ENCODE measurements at regions not wholly inside any gene's neighbourhood (a gene's known extent, or its start where the extent isn't known, plus 50 kb on each side); places are given as distances from the start of the nearest gene placed in this dataset.
"Not testable (repeated sequence)": the region's sequence is repeated elsewhere in the genome, so short reads cannot be mapped to it uniquely, and the experiment has no call there.

GRCh38 chr10:90079819-90080218 lies 378.4 kb downstream of the KIF20B start:
- H3K9me3 ChIP-seq (ENCODE audit: control insufficient read depth, insufficient read depth, low read depth, low read length): no peaks in the 10 kb centered on the region
- no peaks in the 10 kb centered on the region for H3K4me1 ChIP-seq (ENCODE audit: control insufficient read depth, extremely low read depth, insufficient read depth, low read length)
- H3K27me3 ChIP-seq (ENCODE audit: control insufficient read depth, insufficient read depth, low read length): no peaks in the 10 kb centered on the region
- H4K20me1 ChIP-seq (ENCODE audit: control insufficient read depth, extremely low read depth, insufficient read depth, low read length): no peaks in the 10 kb centered on the region
- H2AFZ ChIP-seq (ENCODE audit: low read length): no peak overlapping the region
- H3K4me3 ChIP-seq (replicated peaks in 1 of 4; ENCODE audit: control extremely low read depth in 1 of 4, insufficient read depth in 1 of 4, low read depth in 3 of 4, low read length in 4 of 4): no peak overlapping the region
- H3K27ac ChIP-seq (ENCODE audit: insufficient read depth, low read length): no peak overlapping the region
- TF ChIP-seq CTCF (conservative IDR thresholded peaks at IDR 0.05 in 1 of 2, IDR thresholded peaks at IDR 0.05 in 1 of 2; ENCODE audit: low read depth in 1 of 2, low read length in 2 of 2) (no peak), EZH2 (IDR thresholded peaks at IDR 0.05; ENCODE audit: low read length, missing control alignments) (no peak)
- DNase-seq (ENCODE audit: low read depth in 2 of 2): no peak
- H3K79me2 ChIP-seq (ENCODE audit: control insufficient read depth, insufficient read depth, low read length): no peaks in the 10 kb centered on the region
- no peaks in the 10 kb centered on the region for H3K36me3 ChIP-seq (ENCODE audit: control insufficient read depth, insufficient read depth, low read length)
- H3K4me2 ChIP-seq (ENCODE audit: extremely low read depth, insufficient read depth, low read length): no peak overlapping the region
- no peak overlapping the region for H3K9ac ChIP-seq (ENCODE audit: insufficient read depth, low read length)

- not testable (repeated sequence) for H3K36me3 ChIP-seq (ENCODE audit: control insufficient read depth, insufficient read depth, low read length); H3K9me3 ChIP-seq (ENCODE audit: control insufficient read depth, insufficient read depth, low read depth, low read length); H3K27me3 ChIP-seq (ENCODE audit: control insufficient read depth, insufficient read depth, low read length); H3K4me2 ChIP-seq (ENCODE audit: extremely low read depth, insufficient read depth, low read length); H3K79me2 ChIP-seq (ENCODE audit: control insufficient read depth, insufficient read depth, low read length); H2AFZ ChIP-seq (ENCODE audit: low read length); H3K4me1 ChIP-seq (ENCODE audit: control insufficient read depth, extremely low read depth, insufficient read depth, low read length); H4K20me1 ChIP-seq (ENCODE audit: control insufficient read depth, extremely low read depth, insufficient read depth, low read length); H3K4me3 ChIP-seq (replicated peaks in 1 of 4; ENCODE audit: control extremely low read depth in 1 of 4, insufficient read depth in 1 of 4, low read depth in 3 of 4, low read length in 4 of 4); H3K9ac ChIP-seq (ENCODE audit: insufficient read depth, low read length)
- H3K27ac ChIP-seq (ENCODE audit: insufficient read depth, low read length): peak overlapping the region; percentile 52
- peak in 1 of 2 donors; percentile 21 for DNase-seq (ENCODE audit: low read depth in 2 of 2)
Measured at GRCh38 chr10:90086606-90087190, 385.3 kb downstream of the KIF20B start.

- no peak for TF ChIP-seq CTCF (conservative IDR thresholded peaks at IDR 0.05 in 1 of 2, IDR thresholded peaks at IDR 0.05 in 1 of 2; ENCODE audit: low read depth in 1 of 2, low read length in 2 of 2)
- no peak for TF ChIP-seq EZH2 (IDR thresholded peaks at IDR 0.05; ENCODE audit: low read length, missing control alignments)
- Histone ChIP-seq H3K9me3 (ENCODE audit: control insufficient read depth, insufficient read depth, low read depth, low read length) (no peaks in the 10 kb centered on the region), H3K4me1 (ENCODE audit: control insufficient read depth, extremely low read depth, insufficient read depth, low read length) (peaks cover 3% of the 10 kb centered on the region), H3K79me2 (ENCODE audit: control insufficient read depth, insufficient read depth, low read length) (no peaks in the 10 kb centered on the region), H2AFZ (ENCODE audit: low read length) (no peak overlapping the region), H3K4me3 (replicated peaks in 1 of 4; ENCODE audit: control extremely low read depth in 1 of 4, insufficient read depth in 1 of 4, low read depth in 3 of 4, low read length in 4 of 4) (no peak overlapping the region), H3K27me3 (ENCODE audit: control insufficient read depth, insufficient read depth, low read length) (no peaks in the 10 kb centered on the region), H3K4me2 (ENCODE audit: extremely low read depth, insufficient read depth, low read length) (peak overlapping the region; percentile 13), H3K36me3 (ENCODE audit: control insufficient read depth, insufficient read depth, low read length) (no peaks in the 10 kb centered on the region), H3K9ac (ENCODE audit: insufficient read depth, low read length) (no peak overlapping the region), H4K20me1 (ENCODE audit: control insufficient read depth, extremely low read depth, insufficient read depth, low read length) (no peaks in the 10 kb centered on the region), H3K27ac (ENCODE audit: insufficient read depth, low read length) (peak overlapping the region; percentile 32)
- peak; percentile 81 for DNase-seq (ENCODE audit: low read depth in 2 of 2)
Measured at GRCh38 chr10:90087197-90088023, 386.0 kb downstream of the KIF20B start.

Data from fibroblast of lung (primary cell).